WTC11 (cell line): ENCODE measurements at regions not wholly inside any gene's neighbourhood (a gene's known extent, or its start where the extent isn't known, plus 50 kb on each side); places are given as distances from the start of the nearest gene placed in this dataset.

Experiments
- ATAC-seq: fragments of 200-7000 bp; cut with Tn5 transposase; 2 replicates; pipeline ENCODE4 v1.10.0; 2021; ENCODE audit warnings: mild to moderate bottlenecking, moderate library complexity
- CTCF ChIA-PET: fragments of 300-600 bp; sonication (Branson Sonifier 250); formaldehyde crosslinking; loops from one replicate; lab custom pipeline; 2021; ENCODE audit warnings: antibody characterized with exemption; lab: Charles Lee
- POLR2A ChIA-PET: fragments of 350-600 bp; sonication (Branson Sonifier 250); formaldehyde crosslinking; loops from one replicate; lab custom pipeline; 2021; ENCODE audit warnings: antibody characterized with exemption; lab: Charles Lee
- DNase-seq: peaks from one replicate; pipeline ENCODE4 v3.0.0; 2021; ENCODE audit warnings: low spot score
- H3K27ac Mint-ChIP-seq: 2 replicates; pipeline ENCODE4 v1.8.0; 2021; ENCODE audit warnings: mixed read lengths
- H3K27me3 Mint-ChIP-seq: 2 replicates; pipeline ENCODE4 v1.8.0; 2021; ENCODE audit warnings: low read depth, mild to moderate bottlenecking, moderate library complexity, mixed read lengths
- H3K36me3 Mint-ChIP-seq: 2 replicates; pipeline ENCODE4 v1.8.0; 2021; ENCODE audit warnings: mixed read lengths
- H3K4me1 Mint-ChIP-seq: 2 replicates; pipeline ENCODE4 v1.8.0; 2022; ENCODE audit warnings: mixed read lengths
- H3K4me3 Mint-ChIP-seq: 2 replicates; pipeline ENCODE4 v1.8.0; 2021; ENCODE audit warnings: mild to moderate bottlenecking, moderate library complexity, mixed read lengths
- H3K9me3 Mint-ChIP-seq: 2 replicates; pipeline ENCODE4 v1.8.0; 2021; ENCODE audit warnings: mixed read lengths
- FOXJ3 ChIP-seq: sonication (generic); formaldehyde crosslinking; IDR thresholded peaks from 2 replicates; pipeline ENCODE4 v1.9.0; 2021; ENCODE audit warnings: missing genetic modification reagents, mild to moderate bottlenecking, borderline replicate concordance
- JUN ChIP-seq: sonication (generic); formaldehyde crosslinking; IDR thresholded peaks from 2 replicates; pipeline ENCODE4 v1.8.0; 2023; ENCODE audit warnings: mild to moderate bottlenecking, missing genetic modification reagents
- MXD4 ChIP-seq: fragments of 250-450 bp; sonication (Bioruptor Pico); IDR thresholded peaks from 2 replicates; pipeline ENCODE4 v1.8.0; 2021; ENCODE audit warnings: mild to moderate bottlenecking, moderate library complexity, borderline replicate concordance
- MYBL2 ChIP-seq: sonication (generic); formaldehyde crosslinking; IDR thresholded peaks from 2 replicates; pipeline ENCODE4 v1.8.1; 2023; ENCODE audit warnings: mild to moderate bottlenecking, moderate library complexity, missing genetic modification reagents
- NR3C1 ChIP-seq: sonication (generic); formaldehyde crosslinking; conservative IDR thresholded peaks from 2 replicates; pipeline ENCODE4 v1.8.1; 2023; ENCODE audit warnings: low read depth, mild to moderate bottlenecking, missing genetic modification reagents
- SMAD3 ChIP-seq: sonication (generic); formaldehyde crosslinking; IDR thresholded peaks from 2 replicates; pipeline ENCODE4 v1.8.0; 2022; ENCODE audit warnings: missing genetic modification reagents, mild to moderate bottlenecking, borderline replicate concordance
- SOX15 ChIP-seq: fragments of 250-450 bp; sonication (Bioruptor Pico); IDR thresholded peaks from 2 replicates; pipeline ENCODE4 v1.9.0; 2021; ENCODE audit warnings: mild to moderate bottlenecking
- SP1 ChIP-seq: sonication (generic); formaldehyde crosslinking; conservative IDR thresholded peaks from 2 replicates; pipeline ENCODE4 v1.8.1; 2022; ENCODE audit warnings: missing genetic modification reagents
- ZBTB21 ChIP-seq: sonication (generic); formaldehyde crosslinking; IDR thresholded peaks from 2 replicates; pipeline ENCODE4 v1.8.1; 2023; ENCODE audit warnings: mild to moderate bottlenecking, missing genetic modification reagents, borderline replicate concordance
- ZNF219 ChIP-seq: sonication (generic); formaldehyde crosslinking; IDR thresholded peaks from 2 replicates; pipeline ENCODE4 v1.8.0; 2023; ENCODE audit warnings: missing genetic modification reagents, mild to moderate bottlenecking, borderline replicate concordance
- ZNF423 ChIP-seq: fragments of 250-450 bp; sonication (Bioruptor Pico); IDR thresholded peaks from 2 replicates; pipeline ENCODE4 v2.1.2; 2022; ENCODE audit warnings: mild to moderate bottlenecking, moderate library complexity
- TF ChIP-seq, protein P1 (sequence below): sonication (generic); formaldehyde crosslinking; IDR thresholded peaks from 2 replicates; pipeline ENCODE4 v1.8.1; 2022; ENCODE audit warnings: mild to moderate bottlenecking, missing genetic modification reagents, moderate library complexity, borderline replicate concordance
- TF ChIP-seq, protein P2 (sequence below): sonication (generic); formaldehyde crosslinking; conservative IDR thresholded peaks from 2 replicates; pipeline ENCODE4 v1.8.1; 2022; ENCODE audit warnings: mild to moderate bottlenecking, missing genetic modification reagents
- TF ChIP-seq, protein P3 (sequence below): fragments of 250-450 bp; sonication (Bioruptor Pico); IDR thresholded peaks from 2 replicates; pipeline ENCODE4 v1.8.0; 2021; ENCODE audit warnings: mild to moderate bottlenecking
- TF ChIP-seq, protein P4 (sequence below): fragments of 250-450 bp; sonication (Bioruptor Pico); conservative IDR thresholded peaks from 2 replicates; pipeline ENCODE4 v1.9.0; 2021; ENCODE audit warnings: mild to moderate bottlenecking
- TF ChIP-seq, protein P5 (sequence below): fragments of 250-450 bp; sonication (Bioruptor Pico); IDR thresholded peaks from 2 replicates; pipeline ENCODE4 v1.9.0; 2021; ENCODE audit warnings: moderate library complexity, mild to moderate bottlenecking, inconsistent platforms, borderline replicate concordance
- TF ChIP-seq, protein P6 (sequence below): sonication (generic); formaldehyde crosslinking; IDR thresholded peaks from 2 replicates; pipeline ENCODE4 v1.8.1; 2022; ENCODE audit warnings: mild to moderate bottlenecking, moderate library complexity, missing genetic modification reagents
- TF ChIP-seq, protein P7 (sequence below): sonication (generic); formaldehyde crosslinking; conservative IDR thresholded peaks from 2 replicates; pipeline ENCODE4 v1.8.1; 2023; ENCODE audit warnings: mild to moderate bottlenecking, low read depth, missing genetic modification reagents, moderate library complexity

DNA sequence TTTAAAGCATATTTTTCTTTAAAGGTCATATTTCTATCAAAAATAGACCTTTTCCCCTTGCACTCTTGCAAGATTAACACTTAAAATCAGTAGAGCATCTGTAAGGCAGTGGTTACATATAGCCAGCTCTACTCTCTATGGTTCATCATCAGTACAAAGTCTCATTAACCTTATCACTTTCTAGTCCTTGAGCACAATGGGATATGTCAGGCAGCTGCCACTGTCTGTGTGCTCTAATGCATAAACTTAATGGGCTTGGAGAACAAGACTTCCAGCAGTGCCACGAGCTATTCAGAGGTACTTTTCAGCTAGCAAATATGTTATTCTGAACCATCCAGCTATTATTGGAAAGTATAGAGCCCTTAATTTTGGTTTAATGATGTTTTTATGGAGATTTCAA, 393.7 kb downstream of the GASK1B start (continued):
- TF ChIP-seq, protein P1, sequence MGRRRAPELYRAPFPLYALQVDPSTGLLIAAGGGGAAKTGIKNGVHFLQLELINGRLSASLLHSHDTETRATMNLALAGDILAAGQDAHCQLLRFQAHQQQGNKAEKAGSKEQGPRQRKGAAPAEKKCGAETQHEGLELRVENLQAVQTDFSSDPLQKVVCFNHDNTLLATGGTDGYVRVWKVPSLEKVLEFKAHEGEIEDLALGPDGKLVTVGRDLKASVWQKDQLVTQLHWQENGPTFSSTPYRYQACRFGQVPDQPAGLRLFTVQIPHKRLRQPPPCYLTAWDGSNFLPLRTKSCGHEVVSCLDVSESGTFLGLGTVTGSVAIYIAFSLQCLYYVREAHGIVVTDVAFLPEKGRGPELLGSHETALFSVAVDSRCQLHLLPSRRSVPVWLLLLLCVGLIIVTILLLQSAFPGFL (CRISPR knock-in tag): no peak
- TF ChIP-seq JUN (CRISPR knock-in tag) (no peak), FOXJ3 (CRISPR knock-in tag) (no peak)

DNA sequence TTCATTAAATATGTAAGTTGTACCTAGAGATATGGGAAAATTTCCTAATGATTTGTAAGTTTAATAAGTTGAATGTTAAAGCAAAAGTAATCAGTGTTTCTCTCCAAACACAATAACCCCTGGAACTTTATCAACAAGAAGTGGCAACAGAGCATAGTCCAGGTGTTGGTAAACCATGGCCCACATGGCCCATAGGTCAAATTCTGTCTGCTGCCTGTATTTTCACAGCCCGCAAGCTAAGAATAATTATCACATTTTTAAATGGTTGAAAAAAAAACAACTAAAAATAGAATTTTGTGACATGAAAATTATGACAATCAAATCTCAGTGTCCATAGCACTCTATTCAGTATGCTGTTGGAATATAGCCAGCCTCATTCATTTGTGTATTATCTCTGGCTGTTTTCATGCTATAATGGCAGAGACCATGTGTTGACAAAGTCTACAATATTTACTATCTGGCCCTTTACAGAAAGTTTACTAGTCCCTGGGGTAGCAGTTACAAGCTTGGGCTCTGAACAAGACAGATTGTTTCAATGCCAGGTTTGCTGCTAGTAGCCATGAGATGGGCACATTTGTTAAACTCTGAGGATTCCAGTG, 395.8 kb downstream of the GASK1B start:
- H3K36me3 Mint-ChIP-seq: no peaks in the 10 kb centered on the region
- TF ChIP-seq, protein P2, sequence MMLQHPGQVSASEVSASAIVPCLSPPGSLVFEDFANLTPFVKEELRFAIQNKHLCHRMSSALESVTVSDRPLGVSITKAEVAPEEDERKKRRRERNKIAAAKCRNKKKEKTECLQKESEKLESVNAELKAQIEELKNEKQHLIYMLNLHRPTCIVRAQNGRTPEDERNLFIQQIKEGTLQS (CRISPR knock-in tag): no peak
- TF ChIP-seq SMAD3 (no peak), ZNF423 (CRISPR knock-in tag) (no peak), NR3C1 (CRISPR knock-in tag) (no peak), ZNF219 (CRISPR knock-in tag) (no peak)
- TF ChIP-seq, protein P3, sequence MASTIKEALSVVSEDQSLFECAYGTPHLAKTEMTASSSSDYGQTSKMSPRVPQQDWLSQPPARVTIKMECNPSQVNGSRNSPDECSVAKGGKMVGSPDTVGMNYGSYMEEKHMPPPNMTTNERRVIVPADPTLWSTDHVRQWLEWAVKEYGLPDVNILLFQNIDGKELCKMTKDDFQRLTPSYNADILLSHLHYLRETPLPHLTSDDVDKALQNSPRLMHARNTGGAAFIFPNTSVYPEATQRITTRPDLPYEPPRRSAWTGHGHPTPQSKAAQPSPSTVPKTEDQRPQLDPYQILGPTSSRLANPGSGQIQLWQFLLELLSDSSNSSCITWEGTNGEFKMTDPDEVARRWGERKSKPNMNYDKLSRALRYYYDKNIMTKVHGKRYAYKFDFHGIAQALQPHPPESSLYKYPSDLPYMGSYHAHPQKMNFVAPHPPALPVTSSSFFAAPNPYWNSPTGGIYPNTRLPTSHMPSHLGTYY (CRISPR knock-in tag): no peak
- ChIA-PET CTCF (no interaction called here), POLR2A (no interaction called here)
- no peaks in the 10 kb centered on the region; the same call in 1 of the 2 replicates for H3K9me3 Mint-ChIP-seq
- DNase-seq (no peak), ATAC-seq (no peak)
- no peak overlapping the region for H3K27ac Mint-ChIP-seq
- H3K27me3 Mint-ChIP-seq: no peaks in the 10 kb centered on the region
- H3K4me1 Mint-ChIP-seq: no peaks in the 10 kb centered on the region
- H3K4me3 Mint-ChIP-seq: no peak overlapping the region

DNA sequence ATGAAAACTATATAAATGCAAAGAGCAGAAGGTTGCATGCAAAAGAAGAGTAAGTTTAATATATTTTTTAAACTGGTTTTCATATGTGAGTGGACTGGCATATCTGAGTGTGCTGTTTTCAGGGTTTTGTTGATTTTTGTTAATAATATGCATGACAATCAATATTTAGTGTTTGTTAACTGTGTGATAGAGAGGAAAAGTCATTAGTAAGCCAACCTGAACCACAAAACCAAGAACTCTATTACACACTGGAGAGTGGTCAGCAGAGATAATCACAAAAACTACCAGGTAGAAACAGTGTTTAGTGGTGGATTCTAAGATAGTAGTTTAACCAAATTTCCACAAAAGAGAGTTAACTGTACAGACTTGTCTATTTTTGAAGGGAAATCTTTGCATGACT, 396.9 kb downstream of the GASK1B start:
- ChIA-PET POLR2A (no interaction called here), CTCF (no interaction called here)
- Mint-ChIP-seq H3K27ac (no peak overlapping the region), H3K27me3 (no peaks in the 10 kb centered on the region), H3K4me3 (no peak overlapping the region), H3K36me3 (no peaks in the 10 kb centered on the region), H3K9me3 (no peaks in the 10 kb centered on the region; the same call in 1 of the 2 replicates), H3K4me1 (no peaks in the 10 kb centered on the region)
- ATAC-seq (no peak), DNase-seq (no peak)
- no peak for TF ChIP-seq SOX15 (CRISPR knock-in tag)
- TF ChIP-seq ZBTB21 (CRISPR knock-in tag): no peak
- TF ChIP-seq, protein P1 (CRISPR knock-in tag): no peak
- TF ChIP-seq, protein P4, sequence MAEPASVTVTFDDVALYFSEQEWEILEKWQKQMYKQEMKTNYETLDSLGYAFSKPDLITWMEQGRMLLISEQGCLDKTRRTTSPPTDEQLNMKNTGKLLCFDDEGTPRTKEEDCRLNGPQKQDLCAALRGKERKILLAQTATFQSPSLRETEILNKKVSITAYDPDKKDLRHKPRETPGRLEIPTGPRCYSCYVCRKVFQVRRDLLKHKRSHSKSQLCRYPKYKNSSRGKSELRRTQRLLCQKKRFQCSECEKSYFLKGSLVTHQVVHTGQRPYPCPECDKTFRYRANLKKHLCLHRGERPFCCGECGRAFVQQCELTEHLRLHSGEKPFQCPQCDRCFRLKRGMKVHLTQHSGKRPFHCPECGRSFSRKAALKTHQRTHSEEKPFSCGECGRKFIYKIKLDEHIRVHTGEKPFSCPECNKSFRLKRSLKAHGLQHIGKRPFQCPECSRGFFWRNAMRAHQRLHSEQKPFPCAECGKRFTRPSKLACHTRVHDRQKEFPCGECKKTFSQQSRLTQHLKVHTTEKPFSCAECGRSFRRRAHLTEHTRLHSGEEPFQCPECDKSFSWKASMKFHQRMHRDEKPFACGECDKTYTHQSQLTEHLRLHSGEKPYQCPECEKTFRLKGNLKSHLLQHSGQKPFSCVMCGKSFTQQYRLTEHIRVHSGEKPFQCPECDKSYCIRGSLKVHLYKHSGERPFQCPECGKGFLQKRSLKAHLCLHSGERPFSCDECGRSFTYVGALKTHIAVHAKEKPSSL (CRISPR knock-in tag): no peak
- no peak for TF ChIP-seq MYBL2 (CRISPR knock-in tag)
- TF ChIP-seq SP1 (CRISPR knock-in tag): no peak
- TF ChIP-seq, protein P5, sequence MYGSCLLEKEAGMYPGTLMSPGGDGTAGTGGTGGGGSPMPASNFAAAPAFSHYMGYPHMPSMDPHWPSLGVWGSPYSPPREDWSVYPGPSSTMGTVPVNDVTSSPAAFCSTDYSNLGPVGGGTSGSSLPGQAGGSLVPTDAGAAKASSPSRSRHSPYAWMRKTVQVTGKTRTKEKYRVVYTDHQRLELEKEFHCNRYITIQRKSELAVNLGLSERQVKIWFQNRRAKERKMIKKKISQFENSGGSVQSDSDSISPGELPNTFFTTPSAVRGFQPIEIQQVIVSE (CRISPR knock-in tag): no peak
- TF ChIP-seq, protein P3 (CRISPR knock-in tag): no peak
- TF ChIP-seq FOXJ3 (CRISPR knock-in tag): no peak
- TF ChIP-seq, protein P6, sequence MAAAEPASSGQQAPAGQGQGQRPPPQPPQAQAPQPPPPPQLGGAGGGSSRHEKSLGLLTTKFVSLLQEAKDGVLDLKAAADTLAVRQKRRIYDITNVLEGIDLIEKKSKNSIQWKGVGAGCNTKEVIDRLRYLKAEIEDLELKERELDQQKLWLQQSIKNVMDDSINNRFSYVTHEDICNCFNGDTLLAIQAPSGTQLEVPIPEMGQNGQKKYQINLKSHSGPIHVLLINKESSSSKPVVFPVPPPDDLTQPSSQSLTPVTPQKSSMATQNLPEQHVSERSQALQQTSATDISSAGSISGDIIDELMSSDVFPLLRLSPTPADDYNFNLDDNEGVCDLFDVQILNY (CRISPR knock-in tag): no peak
- TF ChIP-seq, protein P7, sequence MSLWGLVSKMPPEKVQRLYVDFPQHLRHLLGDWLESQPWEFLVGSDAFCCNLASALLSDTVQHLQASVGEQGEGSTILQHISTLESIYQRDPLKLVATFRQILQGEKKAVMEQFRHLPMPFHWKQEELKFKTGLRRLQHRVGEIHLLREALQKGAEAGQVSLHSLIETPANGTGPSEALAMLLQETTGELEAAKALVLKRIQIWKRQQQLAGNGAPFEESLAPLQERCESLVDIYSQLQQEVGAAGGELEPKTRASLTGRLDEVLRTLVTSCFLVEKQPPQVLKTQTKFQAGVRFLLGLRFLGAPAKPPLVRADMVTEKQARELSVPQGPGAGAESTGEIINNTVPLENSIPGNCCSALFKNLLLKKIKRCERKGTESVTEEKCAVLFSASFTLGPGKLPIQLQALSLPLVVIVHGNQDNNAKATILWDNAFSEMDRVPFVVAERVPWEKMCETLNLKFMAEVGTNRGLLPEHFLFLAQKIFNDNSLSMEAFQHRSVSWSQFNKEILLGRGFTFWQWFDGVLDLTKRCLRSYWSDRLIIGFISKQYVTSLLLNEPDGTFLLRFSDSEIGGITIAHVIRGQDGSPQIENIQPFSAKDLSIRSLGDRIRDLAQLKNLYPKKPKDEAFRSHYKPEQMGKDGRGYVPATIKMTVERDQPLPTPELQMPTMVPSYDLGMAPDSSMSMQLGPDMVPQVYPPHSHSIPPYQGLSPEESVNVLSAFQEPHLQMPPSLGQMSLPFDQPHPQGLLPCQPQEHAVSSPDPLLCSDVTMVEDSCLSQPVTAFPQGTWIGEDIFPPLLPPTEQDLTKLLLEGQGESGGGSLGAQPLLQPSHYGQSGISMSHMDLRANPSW (CRISPR knock-in tag): no peak
- TF ChIP-seq MXD4 (CRISPR knock-in tag): no peak
